ENCODE measurements at regions not wholly inside any gene's neighbourhood (a gene's known extent, or its start where the extent isn't known, plus 50 kb on each side); places are given as distances from the start of the nearest gene placed in this dataset.

GRCh38 chr20:54342258-54342920 is 133.0 kb upstream of the DOK5 start:
- ATAC-seq (ENCODE audit: insufficient read depth, low FRiP score) (no peak), DNase-seq (no peak)
- WGBS, 2 donors: 89% methylated on average over 5 of the region's 5 CpGs
- H3K4me1 ChIP-seq (ENCODE audit: control insufficient read depth in 5 of 5, insufficient read depth in 5 of 5, low read length in 5 of 5): peaks cover 0 to 9% (median 1%) of the 10 kb centered on the region in 5 donors
- no peak overlapping the region for H3K4me3 ChIP-seq
- no peak overlapping the region for H3K9ac ChIP-seq (ENCODE audit: insufficient read depth in 1 of 2, low read length in 2 of 2)
- no peak overlapping the region for H3K27ac ChIP-seq (ENCODE audit: low read depth in 1 of 2, low read length in 1 of 2)
- H3K9me3 ChIP-seq (ENCODE audit: control insufficient read depth in 4 of 4, insufficient read depth in 3 of 4, low read length in 3 of 4): no peaks in the 10 kb centered on the region
- TF ChIP-seq, protein P1, sequence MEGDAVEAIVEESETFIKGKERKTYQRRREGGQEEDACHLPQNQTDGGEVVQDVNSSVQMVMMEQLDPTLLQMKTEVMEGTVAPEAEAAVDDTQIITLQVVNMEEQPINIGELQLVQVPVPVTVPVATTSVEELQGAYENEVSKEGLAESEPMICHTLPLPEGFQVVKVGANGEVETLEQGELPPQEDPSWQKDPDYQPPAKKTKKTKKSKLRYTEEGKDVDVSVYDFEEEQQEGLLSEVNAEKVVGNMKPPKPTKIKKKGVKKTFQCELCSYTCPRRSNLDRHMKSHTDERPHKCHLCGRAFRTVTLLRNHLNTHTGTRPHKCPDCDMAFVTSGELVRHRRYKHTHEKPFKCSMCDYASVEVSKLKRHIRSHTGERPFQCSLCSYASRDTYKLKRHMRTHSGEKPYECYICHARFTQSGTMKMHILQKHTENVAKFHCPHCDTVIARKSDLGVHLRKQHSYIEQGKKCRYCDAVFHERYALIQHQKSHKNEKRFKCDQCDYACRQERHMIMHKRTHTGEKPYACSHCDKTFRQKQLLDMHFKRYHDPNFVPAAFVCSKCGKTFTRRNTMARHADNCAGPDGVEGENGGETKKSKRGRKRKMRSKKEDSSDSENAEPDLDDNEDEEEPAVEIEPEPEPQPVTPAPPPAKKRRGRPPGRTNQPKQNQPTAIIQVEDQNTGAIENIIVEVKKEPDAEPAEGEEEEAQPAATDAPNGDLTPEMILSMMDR (IDR thresholded peaks at IDR 0.05; ENCODE audit: control extremely low read depth, extremely low read depth): no peak
- no peaks in the 10 kb centered on the region for H3K27me3 ChIP-seq (ENCODE audit: control insufficient read depth in 3 of 3, insufficient read depth in 3 of 3, low read length in 2 of 3)
- H3K36me3 ChIP-seq (ENCODE audit: control insufficient read depth in 4 of 4, insufficient read depth in 4 of 4, low read length in 4 of 4): no peaks in the 10 kb centered on the region

DNA sequence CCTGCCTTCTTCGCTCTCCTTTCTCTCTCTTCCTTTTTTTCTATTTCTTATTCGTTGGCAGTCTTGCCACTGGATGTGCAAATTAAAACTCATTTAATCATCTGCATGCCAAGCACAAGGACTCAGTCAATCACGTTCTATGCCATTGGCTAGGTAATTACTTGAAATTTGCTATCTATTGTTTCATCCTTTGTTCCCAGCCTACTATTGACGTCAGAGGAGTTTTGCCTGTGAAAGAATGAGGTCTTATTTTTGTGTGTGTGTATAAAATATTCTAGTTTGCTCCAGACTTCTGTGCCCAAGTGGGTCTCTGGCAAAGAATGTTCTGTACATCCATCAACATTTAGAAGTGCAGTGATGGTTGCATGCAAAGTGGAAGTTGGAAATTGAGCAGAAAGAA is 132.3 kb upstream of the DOK5 start:
- WGBS, 2 donors: 71 to 84% methylated on average over 4 of the region's 4 CpGs
- Histone ChIP-seq H3K27me3 (ENCODE audit: control insufficient read depth in 3 of 3, insufficient read depth in 3 of 3, low read length in 2 of 3) (no peaks in the 10 kb centered on the region), H3K4me1 (ENCODE audit: control insufficient read depth in 5 of 5, insufficient read depth in 5 of 5, low read length in 5 of 5) (peaks cover 0 to 9% (median 1%) of the 10 kb centered on the region in 5 donors), H3K9ac (ENCODE audit: insufficient read depth in 1 of 2, low read length in 2 of 2) (no peak overlapping the region), H3K4me3 (no peak overlapping the region), H3K9me3 (ENCODE audit: control insufficient read depth in 4 of 4, insufficient read depth in 3 of 4, low read length in 3 of 4) (no peaks in the 10 kb centered on the region), H3K27ac (ENCODE audit: low read depth in 1 of 2, low read length in 1 of 2) (no peak overlapping the region), H3K36me3 (ENCODE audit: control insufficient read depth in 4 of 4, insufficient read depth in 4 of 4, low read length in 4 of 4) (no peaks in the 10 kb centered on the region)
- DNase-seq: no peak
- no peak for ATAC-seq (ENCODE audit: insufficient read depth, low FRiP score)
- TF ChIP-seq, protein P1 (IDR thresholded peaks at IDR 0.05; ENCODE audit: control extremely low read depth, extremely low read depth): no peak

GRCh38 chr20:54343634-54344033 is 131.8 kb upstream of the DOK5 start:
- no peak overlapping the region for H3K4me3 ChIP-seq
- peaks cover 0 to 9% (median 1%) of the 10 kb centered on the region in 5 donors for H3K4me1 ChIP-seq (ENCODE audit: control insufficient read depth in 5 of 5, insufficient read depth in 5 of 5, low read length in 5 of 5)
- WGBS, 2 donors: 81 to 92% methylated on average over 1 of the region's 1 CpG
- no peaks in the 10 kb centered on the region for H3K9me3 ChIP-seq (ENCODE audit: control insufficient read depth in 4 of 4, insufficient read depth in 3 of 4, low read length in 3 of 4)
- no peak overlapping the region for H3K27ac ChIP-seq (ENCODE audit: low read depth in 1 of 2, low read length in 1 of 2)
- TF ChIP-seq, protein P1 (IDR thresholded peaks at IDR 0.05; ENCODE audit: control extremely low read depth, extremely low read depth): no peak
- no peaks in the 10 kb centered on the region for H3K27me3 ChIP-seq (ENCODE audit: control insufficient read depth in 3 of 3, insufficient read depth in 3 of 3, low read length in 2 of 3)
- H3K36me3 ChIP-seq (ENCODE audit: control insufficient read depth in 4 of 4, insufficient read depth in 4 of 4, low read length in 4 of 4): no peaks in the 10 kb centered on the region
- no peak for ATAC-seq (ENCODE audit: insufficient read depth, low FRiP score)
- no peak for DNase-seq
- no peak overlapping the region for H3K9ac ChIP-seq (ENCODE audit: insufficient read depth in 1 of 2, low read length in 2 of 2)

- no peak overlapping the region for H3K9ac ChIP-seq (ENCODE audit: insufficient read depth in 1 of 2, low read length in 2 of 2)
- no peak for ATAC-seq (ENCODE audit: insufficient read depth, low FRiP score)
- H3K9me3 ChIP-seq (ENCODE audit: control insufficient read depth in 4 of 4, insufficient read depth in 3 of 4, low read length in 3 of 4): peaks cover 0 to 2% (median 0%) of the 10 kb centered on the region in 4 donors
- 77 to 78% methylated on average over 2 of the region's 2 CpGs for WGBS, 2 donors
- H3K4me3 ChIP-seq: no peak overlapping the region
- H3K27me3 ChIP-seq (ENCODE audit: control insufficient read depth in 3 of 3, insufficient read depth in 3 of 3, low read length in 2 of 3): no peaks in the 10 kb centered on the region
- peaks cover 0 to 9% (median 0%) of the 10 kb centered on the region in 5 donors for H3K4me1 ChIP-seq (ENCODE audit: control insufficient read depth in 5 of 5, insufficient read depth in 5 of 5, low read length in 5 of 5)
- H3K27ac ChIP-seq (ENCODE audit: low read depth in 1 of 2, low read length in 1 of 2): no peak overlapping the region
- no peak for DNase-seq
- no peaks in the 10 kb centered on the region for H3K36me3 ChIP-seq (ENCODE audit: control insufficient read depth in 4 of 4, insufficient read depth in 4 of 4, low read length in 4 of 4)
- TF ChIP-seq, protein P1 (IDR thresholded peaks at IDR 0.05; ENCODE audit: control extremely low read depth, extremely low read depth): no peak
These were observed 130.6 kb upstream of the DOK5 start for GRCh38 chr20:54344832-54345231.
